H1 (cell line): ENCODE measurements at regions not wholly inside any gene's neighbourhood (a gene's known extent, or its start where the extent isn't known, plus 50 kb on each side); places are given as distances from the start of the nearest gene placed in this dataset.
A peak's percentile ranks its signal among the peaks of the same experiment; 100 is the strongest.

Experiments
- CTCF ChIA-PET: fragments of 300-600 bp; sonication (Branson Sonifier 250); formaldehyde crosslinking; loops from one replicate; lab custom pipeline; 2021; ENCODE audit not compliant: partially characterized antibody; lab: Charles Lee
- POLR2A ChIA-PET: fragments of 300-600 bp; sonication (Branson Sonifier 250); formaldehyde crosslinking; loops from one replicate; lab custom pipeline; 2021; ENCODE audit warnings: inconsistent platforms; ENCODE audit not compliant: partially characterized antibody; lab: Charles Lee
- DNase-seq, 2 experiments: peaks; one replicate each; pipeline versions ENCODE4 v3.0.0 to v3.0.0-alpha.2; 2010 to 2022; ENCODE audit warnings: low spot score in 2 of 2, low read depth in 1 of 2, mixed read lengths in 1 of 2
- FAIRE-seq: peaks from 2 replicates; lab custom pipeline; 2011; peaks lifted over from hg19 to GRCh38; lab: Jason Lieb, UNC
- H2AFZ ChIP-seq: 2 replicates; pipeline ENCODE4 v1.8.1; 2012; ENCODE audit warnings: low read length, inconsistent platforms
- H2AK5ac ChIP-seq: 2 replicates; pipeline ENCODE4 v1.6.1; 2013; ENCODE audit warnings: low read depth, low read length
- H2BK120ac ChIP-seq: replicated peaks from 2 replicates; pipeline ENCODE3; 2013; ENCODE audit warnings: low read depth, low read length, inconsistent platforms
- H2BK12ac ChIP-seq: 2 replicates; pipeline ENCODE4 v1.6.1; 2013; ENCODE audit warnings: low read depth, low read length
- H2BK15ac ChIP-seq: 2 replicates; pipeline ENCODE4 v1.6.1; 2013; ENCODE audit warnings: low read length
- H2BK20ac ChIP-seq: 2 replicates; pipeline ENCODE4 v1.6.1; 2013; ENCODE audit warnings: low read length
- H2BK5ac ChIP-seq: 2 replicates; pipeline ENCODE4 v1.6.1; 2013; ENCODE audit warnings: low read depth, low read length
- H3K14ac ChIP-seq: 2 replicates; pipeline ENCODE4 v1.6.1; 2013; ENCODE audit warnings: inconsistent platforms; ENCODE audit not compliant: insufficient read length
- H3K18ac ChIP-seq: 2 replicates; pipeline ENCODE4 v1.6.1; 2013; ENCODE audit warnings: low read length; ENCODE audit errors: extremely low read depth
- H3K23ac ChIP-seq: 2 replicates; pipeline ENCODE4 v1.6.1; 2013; ENCODE audit warnings: inconsistent platforms; ENCODE audit not compliant: insufficient read length
- H3K23me2 ChIP-seq: 2 replicates; pipeline ENCODE4 v1.6.1; 2013; ENCODE audit warnings: low read depth, low read length
- H3K27ac ChIP-seq: 2 replicates; pipeline ENCODE4 v1.6.1; 2011; ENCODE audit warnings: low read depth, low read length, inconsistent platforms
- H3K27me3 ChIP-seq, 4 experiments: replicated peaks in 1 of 4; 1 replicate in 1 of 4; 2 replicates in 3 of 4; pipeline versions ENCODE4 v1.6.1 to v1.8.1; 2011 to 2013; ENCODE audit warnings: low read length in 3 of 4, mild to moderate bottlenecking in 3 of 4, inconsistent platforms in 2 of 4, mixed read lengths in 2 of 4, moderate library complexity in 1 of 4; ENCODE audit not compliant: control insufficient read depth in 3 of 4, insufficient read depth in 3 of 4; ENCODE audit errors: extremely low read depth in 1 of 4
- H3K36me3 ChIP-seq, 4 experiments: 2 replicates each; pipeline versions ENCODE4 v1.6.1 to v1.8.1; 2011 to 2013; ENCODE audit warnings: mild to moderate bottlenecking in 4 of 4, low read length in 3 of 4, moderate library complexity in 2 of 4, control low read depth in 1 of 4, inconsistent platforms in 1 of 4; ENCODE audit not compliant: insufficient read depth in 4 of 4, control insufficient read depth in 2 of 4
- H3K4ac ChIP-seq: replicated peaks from 2 replicates; pipeline ENCODE3; 2013; ENCODE audit warnings: low read length, low read depth, mixed read lengths, inconsistent platforms; ENCODE audit not compliant: insufficient read length
- H3K4me1 ChIP-seq, 4 experiments: replicated peaks in 1 of 4; 1 replicate in 1 of 4; 2 replicates in 3 of 4; pipeline versions ENCODE4 v1.6.1 to v1.8.1; 2011 to 2013; ENCODE audit warnings: low read length in 3 of 4, inconsistent platforms in 2 of 4, mixed read lengths in 1 of 4; ENCODE audit not compliant: insufficient read depth in 4 of 4, control insufficient read depth in 3 of 4
- H3K4me2 ChIP-seq, 2 experiments: 2 replicates each; pipeline versions ENCODE4 v1.6.1 to v1.8.1; 2011 to 2013; ENCODE audit warnings: low read depth in 2 of 2, low read length in 2 of 2, control low read depth in 1 of 2, inconsistent platforms in 1 of 2, mild to moderate bottlenecking in 1 of 2; ENCODE audit not compliant: insufficient read depth in 1 of 2
- H3K4me3 ChIP-seq, 4 experiments: fragments of 200-600, 300-600 bp in 1 of 4; sonication (generic), shearing (Covaris generic), sonication (Bioruptor Twin) in 1 of 4; 2 replicates each; pipeline versions ENCODE4 v1.5.1 to v1.8.1; 2011 to 2016; ENCODE audit warnings: low read length in 4 of 4, low read depth in 3 of 4, control low read depth in 2 of 4, inconsistent platforms in 2 of 4, mild to moderate bottlenecking in 2 of 4, mixed read lengths in 1 of 4, moderate library complexity in 1 of 4; ENCODE audit not compliant: insufficient read depth in 2 of 4; ENCODE audit errors: extremely low read depth in 1 of 4
- H3K56ac ChIP-seq: replicated peaks from 2 replicates; pipeline ENCODE3; 2013; ENCODE audit warnings: low read depth, mild to moderate bottlenecking, mixed read lengths, low read length, inconsistent platforms; ENCODE audit not compliant: insufficient read length
- H3K79me1 ChIP-seq: 2 replicates; pipeline ENCODE4 v1.6.1; 2013; ENCODE audit warnings: low read depth, low read length, control low read depth
- H3K79me2 ChIP-seq, 2 experiments: 2 replicates each; pipeline versions ENCODE4 v1.6.1 to v1.8.1; 2012 to 2013; ENCODE audit warnings: low read length in 2 of 2, mild to moderate bottlenecking in 2 of 2, inconsistent platforms in 1 of 2; ENCODE audit not compliant: insufficient read depth in 2 of 2, control insufficient read depth in 1 of 2
- H3K9ac ChIP-seq, 4 experiments: replicated peaks in 1 of 4; 1 replicate in 1 of 4; 2 replicates in 3 of 4; pipeline versions ENCODE4 v1.6.1 to v1.8.1; 2011 to 2013; ENCODE audit warnings: low read depth in 3 of 4, low read length in 3 of 4, control low read depth in 2 of 4, mild to moderate bottlenecking in 2 of 4, moderate library complexity in 2 of 4, inconsistent platforms in 1 of 4; ENCODE audit errors: extremely low read depth in 1 of 4
- H3K9me3 ChIP-seq, 2 experiments: 2 replicates each; pipeline versions ENCODE4 v1.6.1 to v1.8.1; 2012 to 2013; ENCODE audit warnings: mild to moderate bottlenecking in 2 of 2, moderate library complexity in 2 of 2, control low read depth in 1 of 2, inconsistent platforms in 1 of 2, low read depth in 1 of 2, low read length in 1 of 2, mixed read lengths in 1 of 2; ENCODE audit not compliant: insufficient read depth in 2 of 2
- H4K20me1 ChIP-seq, 2 experiments: replicated peaks in 1 of 2; 2 replicates each; pipeline versions ENCODE3 to v1.8.1; 2011 to 2013; ENCODE audit warnings: inconsistent platforms in 2 of 2, low read length in 2 of 2, mild to moderate bottlenecking in 1 of 2; ENCODE audit not compliant: insufficient read depth in 2 of 2, control insufficient read depth in 1 of 2
- H4K5ac ChIP-seq: 2 replicates; pipeline ENCODE4 v1.6.1; 2013; ENCODE audit warnings: low read length, low read depth, mixed read lengths, inconsistent platforms; ENCODE audit not compliant: insufficient read length
- H4K8ac ChIP-seq: 2 replicates; pipeline ENCODE4 v1.8.0; 2013; ENCODE audit warnings: mild to moderate bottlenecking, moderate library complexity, low read length, inconsistent platforms; ENCODE audit not compliant: insufficient read depth; ENCODE audit errors: extremely low read depth
- H4K91ac ChIP-seq: replicated peaks from 2 replicates; pipeline ENCODE3; 2013; ENCODE audit warnings: low read length, mixed read lengths, inconsistent platforms; ENCODE audit not compliant: insufficient read length
- BACH1 ChIP-seq: IDR thresholded peaks from 2 replicates; pipeline ENCODE4 v1.6.1; 2012; ENCODE audit warnings: low read length, improper control_type of control experiment
- EGR1 ChIP-seq: IDR thresholded peaks from 2 replicates; pipeline ENCODE4 v1.6.1; 2011; ENCODE audit warnings: low read depth, low read length, borderline replicate concordance
- HDAC6 ChIP-seq: IDR thresholded peaks from one replicate; pipeline ENCODE4 v1.7.1; 2012; ENCODE audit warnings: low read depth, mild to moderate bottlenecking, inconsistent platforms, low read length, moderate library complexity
- JUN ChIP-seq: IDR thresholded peaks from 2 replicates; pipeline ENCODE4 v1.6.1; 2011; ENCODE audit warnings: low read depth, mild to moderate bottlenecking, improper control_type of control experiment, low read length
- KDM5A ChIP-seq: fragments of 200-600 bp; IDR thresholded peaks from 2 replicates; pipeline ENCODE4 v1.7.1; 2012; ENCODE audit warnings: mild to moderate bottlenecking, low read length, inconsistent platforms, mixed read lengths
- NANOG ChIP-seq: IDR thresholded peaks from 2 replicates; pipeline ENCODE4 v1.6.1; 2011; ENCODE audit warnings: low read length, low read depth, mild to moderate bottlenecking, inconsistent platforms; ENCODE audit not compliant: insufficient read depth, poor library complexity, severe bottlenecking
- POLR2AphosphoS5 ChIP-seq: IDR thresholded peaks from 2 replicates; pipeline ENCODE4 v1.6.1; 2011; ENCODE audit warnings: low read depth, low read length
- POU5F1 ChIP-seq: IDR thresholded peaks from 2 replicates; pipeline ENCODE4 v1.6.1; 2011; ENCODE audit warnings: low read depth, mild to moderate bottlenecking, low read length, moderate library complexity
- SIRT6 ChIP-seq: IDR thresholded peaks from one replicate; pipeline ENCODE4 v1.7.1; 2012; ENCODE audit warnings: low read length, inconsistent platforms
- SIX5 ChIP-seq: IDR thresholded peaks from 2 replicates; pipeline ENCODE4 v1.6.1; 2011; ENCODE audit warnings: mild to moderate bottlenecking, low read depth, low read length
- SRF ChIP-seq: IDR thresholded peaks from 2 replicates; pipeline ENCODE4 v1.6.1; 2011; ENCODE audit warnings: mild to moderate bottlenecking, low read depth, low read length, moderate library complexity
- TBP ChIP-seq: IDR thresholded peaks from 2 replicates; pipeline ENCODE4 v1.6.1; 2011; ENCODE audit warnings: low read depth, low read length, improper control_type of control experiment
- TF ChIP-seq, protein P1 (sequence below), 3 experiments: IDR thresholded peaks; 1 replicate in 2 of 3; 2 replicates in 1 of 3; pipeline versions ENCODE4 v1.5.1 to v1.6.1; 2011; ENCODE audit warnings: low read length in 3 of 3, mild to moderate bottlenecking in 3 of 3, inconsistent platforms in 2 of 3, low read depth in 1 of 3, moderate library complexity in 1 of 3; ENCODE audit not compliant: insufficient read depth in 1 of 3; ENCODE audit errors: control extremely low read depth in 1 of 3
- TF ChIP-seq, protein P2 (sequence below): IDR thresholded peaks from 2 replicates; pipeline ENCODE4 v1.6.1; 2012; ENCODE audit warnings: inconsistent platforms

DNA sequence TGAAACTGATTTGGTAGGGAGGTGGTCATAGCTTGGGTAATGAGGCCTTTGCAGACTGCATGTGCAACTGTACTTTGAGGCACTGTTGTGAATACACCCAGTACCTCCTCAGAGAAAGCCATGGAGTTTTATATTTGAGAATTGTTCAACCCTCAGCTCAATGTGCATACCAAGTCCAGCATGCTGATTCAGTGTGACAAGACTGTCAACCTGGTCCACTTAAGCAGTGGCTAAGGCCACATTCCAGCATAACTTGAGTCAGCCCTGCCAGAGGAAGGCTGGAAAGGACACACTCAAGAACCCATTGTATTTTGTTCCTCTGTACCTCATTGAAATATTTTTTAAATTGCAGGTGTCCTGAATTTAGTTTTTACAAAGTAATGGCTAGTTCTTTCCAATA, 121.8 kb upstream of the HNMT start:
- H2BK20ac ChIP-seq = no peak overlapping the region
- no peak overlapping the region for H2BK15ac ChIP-seq
- H3K4me2 ChIP-seq = no peak overlapping the region
- H3K79me1 ChIP-seq = no peaks in the 10 kb centered on the region
- no peaks in the 10 kb centered on the region for H3K79me2 ChIP-seq
- 0 out of 2 replicates have a peak overlapping the region, but pooled peaks have one; percentile 0 for H2AFZ ChIP-seq
- H3K14ac ChIP-seq = no peak overlapping the region
- H3K4me3 ChIP-seq = no peak overlapping the region
- H3K36me3 ChIP-seq = no peaks in the 10 kb centered on the region
- H3K23ac ChIP-seq = no peak overlapping the region
- ChIA-PET POLR2A (no interaction called here), CTCF (interaction anchor here (0.6 to 1.4 kb wide), 4 partner anchors 271 to 1929 kb away, joined by 3 to 4 read pairs (median 3); no protein-coding TSS in a partner anchor)
- H3K4ac ChIP-seq = no peak overlapping the region
- no peak overlapping the region for H4K5ac ChIP-seq
- H3K9ac ChIP-seq = no peak overlapping the region
- H2BK5ac ChIP-seq = no peak overlapping the region
- H3K4me1 ChIP-seq = peaks cover 2 to 6% (median 4%) of the 10 kb centered on the region in 4 experiments; a peak in 4 of 7 replicates
- no peak overlapping the region for H4K8ac ChIP-seq
- H3K27me3 ChIP-seq = no peaks in the 10 kb centered on the region
- H3K23me2 ChIP-seq = no peaks in the 10 kb centered on the region
- no peak overlapping the region for H2BK12ac ChIP-seq
- no peak overlapping the region for H3K18ac ChIP-seq
- no peaks in the 10 kb centered on the region for H4K20me1 ChIP-seq
- no peak overlapping the region for H3K27ac ChIP-seq
- no peak overlapping the region for H2BK120ac ChIP-seq
- no peak overlapping the region for H4K91ac ChIP-seq
- H3K56ac ChIP-seq = no peak overlapping the region
- no peak for DNase-seq
- FAIRE-seq = no peak
- H2AK5ac ChIP-seq = no peak overlapping the region
- no peaks in the 10 kb centered on the region; a peak in 1 of 4 replicates for H3K9me3 ChIP-seq
- TF ChIP-seq HDAC6 = no peak
- TF ChIP-seq SIX5 = no peak
- TF ChIP-seq, protein P1, sequence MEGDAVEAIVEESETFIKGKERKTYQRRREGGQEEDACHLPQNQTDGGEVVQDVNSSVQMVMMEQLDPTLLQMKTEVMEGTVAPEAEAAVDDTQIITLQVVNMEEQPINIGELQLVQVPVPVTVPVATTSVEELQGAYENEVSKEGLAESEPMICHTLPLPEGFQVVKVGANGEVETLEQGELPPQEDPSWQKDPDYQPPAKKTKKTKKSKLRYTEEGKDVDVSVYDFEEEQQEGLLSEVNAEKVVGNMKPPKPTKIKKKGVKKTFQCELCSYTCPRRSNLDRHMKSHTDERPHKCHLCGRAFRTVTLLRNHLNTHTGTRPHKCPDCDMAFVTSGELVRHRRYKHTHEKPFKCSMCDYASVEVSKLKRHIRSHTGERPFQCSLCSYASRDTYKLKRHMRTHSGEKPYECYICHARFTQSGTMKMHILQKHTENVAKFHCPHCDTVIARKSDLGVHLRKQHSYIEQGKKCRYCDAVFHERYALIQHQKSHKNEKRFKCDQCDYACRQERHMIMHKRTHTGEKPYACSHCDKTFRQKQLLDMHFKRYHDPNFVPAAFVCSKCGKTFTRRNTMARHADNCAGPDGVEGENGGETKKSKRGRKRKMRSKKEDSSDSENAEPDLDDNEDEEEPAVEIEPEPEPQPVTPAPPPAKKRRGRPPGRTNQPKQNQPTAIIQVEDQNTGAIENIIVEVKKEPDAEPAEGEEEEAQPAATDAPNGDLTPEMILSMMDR (IDR thresholded peaks at IDR 0.05; ENCODE audit: control extremely low read depth in 1 of 3, insufficient read depth in 1 of 3, low read depth in 1 of 3, low read length in 3 of 3) = no peak
- no peak for TF ChIP-seq BACH1
- TF ChIP-seq EGR1 = no peak
- no peak for TF ChIP-seq KDM5A
- no peak for TF ChIP-seq SIRT6
- no peak for TF ChIP-seq TBP
- TF ChIP-seq SRF = no peak
- TF ChIP-seq POU5F1 = no peak
- no peak for TF ChIP-seq JUN
- TF ChIP-seq POLR2AphosphoS5 = no peak
- TF ChIP-seq, protein P2, sequence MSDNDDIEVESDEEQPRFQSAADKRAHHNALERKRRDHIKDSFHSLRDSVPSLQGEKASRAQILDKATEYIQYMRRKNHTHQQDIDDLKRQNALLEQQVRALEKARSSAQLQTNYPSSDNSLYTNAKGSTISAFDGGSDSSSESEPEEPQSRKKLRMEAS = no peak
- no peak for TF ChIP-seq NANOG
